NCI-H2029 (cell line): ENCODE measurements at regions not wholly inside any gene's neighbourhood (a gene's known extent, or its start where the extent isn't known, plus 50 kb on each side); places are given as distances from the start of the nearest gene placed in this dataset.
A peak's percentile ranks its signal among the peaks of the same experiment; 100 is the strongest.
"Not testable (repeated sequence)": the region's sequence is repeated elsewhere in the genome, so short reads cannot be mapped to it uniquely, and the experiment has no call there.

Source experiments
- DNase-seq: peaks from one replicate; lab custom pipeline; 2025; lab: John Stamatoyannopoulos, UW

DNA sequence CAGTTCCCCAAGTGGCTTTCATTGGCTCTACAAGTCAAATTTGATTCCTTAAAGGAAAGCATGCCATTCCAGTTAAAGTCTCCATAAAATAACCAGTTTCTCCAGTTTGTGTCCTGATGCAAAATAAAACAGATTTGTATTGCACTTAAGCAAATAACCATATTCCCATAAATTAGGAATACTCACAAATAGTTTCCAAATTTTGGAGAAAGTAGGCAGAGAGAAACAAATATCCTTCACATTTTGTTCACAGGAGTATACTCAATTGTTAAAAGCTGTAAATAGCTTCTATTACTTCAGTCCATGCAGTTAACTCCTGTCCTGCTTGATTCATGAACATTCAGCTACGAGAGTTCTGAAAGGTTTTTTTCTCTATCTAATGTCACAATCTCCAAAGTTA, 281.4 kb upstream of the RGS17 start:
- no peak for DNase-seq

DNA sequence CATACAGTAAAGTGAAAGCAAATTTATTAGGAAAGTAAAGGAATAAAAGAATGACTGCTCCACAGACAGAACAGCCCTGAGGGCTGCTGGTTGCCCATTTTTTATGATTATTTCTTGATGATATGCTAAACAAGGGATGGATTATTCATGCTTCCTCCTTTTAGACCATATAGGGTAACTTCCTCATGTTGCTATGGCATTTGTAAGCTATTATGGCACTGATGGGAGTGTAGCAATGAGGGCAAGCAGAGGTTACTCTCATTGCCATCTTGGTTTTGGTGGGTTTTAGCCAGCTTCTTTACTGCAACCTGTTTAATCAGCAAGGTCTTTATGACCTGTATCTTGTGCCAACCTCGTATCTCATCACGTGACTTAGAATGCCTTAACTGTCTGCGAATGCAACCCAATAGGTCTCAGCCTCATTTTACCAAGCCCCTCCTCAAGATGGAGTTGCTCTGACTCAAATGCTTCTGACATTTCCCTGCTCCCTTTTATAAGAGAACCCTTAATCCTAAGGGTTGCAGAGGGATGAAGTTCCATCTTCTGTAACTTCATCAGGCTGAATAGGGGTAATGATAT, 280.1 kb upstream of the RGS17 start:
- no peak for DNase-seq

GRCh38 chr6:153405931-153406330, 274.8 kb upstream of the RGS17 start:
- DNase-seq: no peak

- no peak for DNase-seq
Observed at GRCh38 chr6:153401751-153402150, 270.7 kb upstream of the RGS17 start.

- DNase-seq: no peak
Observed at GRCh38 chr6:153392156-153392555, 261.1 kb upstream of the RGS17 start.

DNA sequence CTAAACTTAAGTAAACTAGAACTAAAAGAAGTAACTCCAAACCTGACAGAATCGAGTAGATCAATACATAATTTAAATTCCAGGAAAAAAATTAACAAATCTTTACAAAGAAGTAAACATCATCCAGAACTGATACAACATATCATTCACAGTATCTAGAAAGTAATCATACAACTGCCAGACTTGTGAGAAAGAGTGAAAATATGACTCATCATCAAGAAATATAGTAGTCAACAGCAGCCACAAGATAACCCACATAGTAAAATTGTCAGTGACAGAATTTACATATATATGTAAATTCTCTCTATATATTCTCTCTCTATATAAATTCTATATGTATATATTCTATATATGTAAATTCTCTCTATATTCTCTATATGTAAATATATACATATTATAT, 242.8 kb upstream of the RGS17 start:
- no peak for DNase-seq

GRCh38 chr6:153368131-153368530, 237.0 kb upstream of the RGS17 start:
- DNase-seq: no peak

DNA sequence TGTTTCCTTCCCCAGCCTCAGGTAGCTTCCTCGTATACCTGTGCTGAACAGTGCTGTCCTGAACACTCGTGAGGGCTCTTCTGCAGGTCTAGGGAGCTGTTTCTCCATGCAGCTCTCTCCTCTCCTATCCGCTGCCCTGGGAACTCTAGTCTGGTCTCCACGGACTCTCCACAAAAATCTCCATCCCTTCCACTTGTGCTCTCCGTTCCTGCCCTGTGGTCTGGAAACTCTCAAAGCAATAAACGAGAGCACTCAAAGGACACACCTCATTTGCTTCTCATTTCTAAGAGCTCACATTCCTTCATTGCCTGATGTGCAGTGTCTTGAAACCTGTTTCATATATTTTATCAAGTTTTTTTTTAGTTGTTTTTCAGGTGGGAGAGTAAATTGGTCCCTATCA, 235.9 kb upstream of the RGS17 start:
- DNase-seq: no peak

DNA sequence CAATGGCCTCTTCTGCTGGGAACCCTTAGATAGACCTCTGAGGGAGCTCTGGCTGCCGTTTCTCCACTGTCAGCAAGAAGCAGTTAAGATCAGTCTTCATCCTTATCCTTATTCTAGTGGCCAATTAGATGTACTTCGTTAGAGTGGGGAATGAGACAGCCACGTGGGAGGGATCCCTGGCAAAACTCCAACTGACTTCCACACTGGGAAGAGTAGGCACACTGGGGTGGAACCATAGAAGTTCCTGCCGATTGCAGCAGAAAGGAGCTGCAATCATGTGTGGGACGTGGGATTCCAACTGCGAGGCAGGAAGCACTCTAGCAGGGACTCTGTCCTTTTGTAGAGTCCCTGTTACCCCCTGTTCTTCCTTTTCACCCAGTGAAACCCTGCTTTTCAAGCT, 226.3 kb upstream of the RGS17 start:
- DNase-seq: no peak

GRCh38 chr6:153340568-153340967, 209.5 kb upstream of the RGS17 start:
- DNase-seq: no peak

- DNase-seq: no peak
Observed at GRCh38 chr6:153334121-153334520, 203.0 kb upstream of the RGS17 start.

DNA sequence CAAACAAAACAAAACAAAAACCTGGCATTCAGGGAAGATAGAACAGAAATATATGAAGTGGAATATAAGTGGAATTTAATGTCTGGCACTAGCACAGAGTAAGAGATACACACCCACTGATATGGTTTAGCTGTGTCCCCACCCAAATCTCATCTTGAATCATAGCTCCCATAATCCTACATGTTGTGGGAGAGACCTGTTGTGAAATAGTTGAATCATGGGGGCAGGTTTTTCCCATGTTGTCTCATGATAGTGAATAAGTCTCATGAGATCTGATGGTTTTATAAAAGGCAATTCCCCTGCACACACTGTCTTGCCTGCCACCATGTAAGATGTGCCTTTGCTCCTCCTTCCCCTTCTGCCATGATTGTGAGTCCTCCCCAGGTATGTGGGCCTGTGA, 200.1 kb upstream of the RGS17 start:
- DNase-seq: not testable (repeated sequence)

DNA sequence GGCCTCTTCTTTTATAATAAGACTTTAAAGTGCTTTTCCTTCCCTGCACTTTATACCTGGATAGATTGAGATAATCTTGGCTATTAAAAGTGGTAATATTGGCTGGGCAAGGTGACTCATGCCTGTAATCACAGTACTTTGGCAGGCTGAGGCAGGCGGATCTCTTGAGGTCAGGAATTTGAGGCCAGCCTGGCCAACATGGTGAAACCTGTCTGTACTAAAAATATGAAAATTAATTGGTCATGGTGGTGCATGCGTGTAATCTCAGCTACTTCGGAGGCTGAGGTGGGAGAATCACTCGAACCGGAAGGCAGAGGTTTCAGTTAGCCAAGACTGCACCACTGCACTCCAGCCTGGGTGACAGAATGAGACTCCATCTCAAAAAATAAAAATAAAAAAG, 197.1 kb upstream of the RGS17 start:
- no peak for DNase-seq

- DNase-seq: no peak
Observed at GRCh38 chr6:153325661-153326060, 194.6 kb upstream of the RGS17 start.

GRCh38 chr6:153312634-153313033, 181.6 kb upstream of the RGS17 start:
- peak; percentile 76 for DNase-seq

DNA sequence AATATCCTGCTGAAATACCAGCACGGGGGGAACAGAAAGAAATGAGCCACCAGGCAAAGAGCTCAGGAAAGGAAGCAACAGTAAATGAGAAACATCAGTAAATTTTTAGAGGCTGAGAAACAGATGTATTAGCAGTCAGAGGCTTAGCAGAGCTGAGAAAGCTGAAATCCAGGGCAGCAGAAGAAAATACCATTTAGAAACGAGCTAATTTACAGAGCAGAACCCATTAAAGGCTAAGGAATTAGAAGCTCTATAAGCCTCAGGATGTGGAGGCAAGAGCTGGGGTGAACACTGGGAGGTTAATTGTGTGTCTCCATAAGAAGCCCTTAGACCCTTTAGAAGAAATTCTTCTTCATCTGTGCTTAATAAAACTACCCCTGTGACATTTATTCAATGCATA, 178.6 kb upstream of the RGS17 start:
- no peak for DNase-seq

GRCh38 chr6:153302133-153302532, 171.1 kb upstream of the RGS17 start:
- no peak for DNase-seq

GRCh38 chr6:153301602-153302001, 170.5 kb upstream of the RGS17 start:
- DNase-seq: no peak

GRCh38 chr6:153282456-153282855, 151.4 kb upstream of the RGS17 start:
- DNase-seq: not testable (repeated sequence)

DNA sequence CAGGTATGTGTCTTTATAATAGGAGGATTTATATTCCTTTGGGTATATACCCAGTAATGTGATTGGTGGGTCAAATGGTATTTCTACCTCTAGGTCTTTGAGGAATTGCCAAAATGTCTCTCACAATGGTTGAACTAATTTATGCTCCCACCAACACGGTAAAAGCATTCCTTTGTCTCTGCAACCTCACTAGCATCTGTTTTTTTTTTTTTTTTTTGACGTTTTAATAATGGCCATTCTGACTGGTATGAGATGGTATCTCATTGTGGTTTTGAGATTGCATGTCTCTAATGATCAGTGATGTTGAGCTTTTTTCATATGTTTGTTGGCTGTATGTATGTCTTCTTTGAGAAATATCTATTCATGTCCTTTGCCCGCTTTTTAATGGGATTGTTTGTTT, 144.9 kb upstream of the RGS17 start:
- DNase-seq: no peak

DNA sequence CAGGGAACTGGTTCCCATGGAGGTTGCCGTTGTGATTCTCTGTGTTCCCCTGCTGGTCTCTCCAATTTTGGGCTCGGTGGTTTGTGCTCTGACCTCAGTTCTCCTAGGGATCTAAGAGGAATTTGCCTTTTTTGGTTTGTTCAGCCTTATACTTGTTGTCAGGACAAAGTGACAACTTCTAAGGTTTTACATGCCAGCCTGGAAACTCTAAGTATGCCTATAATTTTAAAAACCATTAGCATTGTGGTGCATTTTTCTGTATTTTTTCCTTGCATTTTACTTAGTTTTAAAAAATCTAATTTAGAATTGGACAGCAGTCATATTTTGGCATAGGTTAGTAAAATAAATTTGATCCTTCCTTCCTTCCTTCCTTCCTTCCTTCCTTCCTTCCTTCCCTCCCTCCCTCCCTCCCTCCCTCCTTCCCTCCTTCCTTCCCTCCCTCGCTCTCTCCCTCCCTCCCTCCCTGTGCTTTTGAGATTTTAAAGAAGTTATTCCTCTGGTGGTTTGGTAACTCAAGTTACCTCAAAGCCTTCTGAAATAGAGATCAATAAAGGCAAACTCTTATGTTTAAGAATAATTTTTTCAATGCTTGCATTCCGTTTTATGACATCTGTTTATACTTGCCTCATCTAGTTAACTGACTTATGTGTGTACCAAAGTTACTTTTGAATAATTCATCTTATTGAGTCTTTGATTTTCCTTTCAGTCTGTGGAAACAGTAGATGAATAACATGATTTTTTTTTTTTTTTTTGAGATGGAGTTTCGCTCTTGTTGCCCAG, 141.3 kb upstream of the RGS17 start:
- DNase-seq: no peak

DNA sequence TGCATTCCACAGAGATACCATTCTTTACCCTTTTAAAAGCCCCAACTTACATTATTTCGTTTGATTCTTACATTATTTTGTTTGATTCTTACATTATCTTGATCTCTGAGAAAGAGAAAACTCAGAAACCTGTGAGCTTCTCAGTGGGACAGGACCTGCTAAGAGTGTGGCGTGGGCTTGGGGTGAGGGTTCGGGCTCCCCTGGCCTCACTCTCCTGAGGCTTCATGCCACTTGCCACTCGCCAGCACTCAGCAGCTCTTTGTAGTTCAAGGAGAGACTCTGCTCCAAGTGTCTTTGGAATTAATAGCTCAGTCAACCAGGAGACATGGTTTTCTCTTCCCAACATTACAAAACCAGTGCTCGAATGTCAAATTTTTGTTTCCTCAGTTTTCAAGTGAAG, 132.4 kb upstream of the RGS17 start:
- DNase-seq: no peak

DNA sequence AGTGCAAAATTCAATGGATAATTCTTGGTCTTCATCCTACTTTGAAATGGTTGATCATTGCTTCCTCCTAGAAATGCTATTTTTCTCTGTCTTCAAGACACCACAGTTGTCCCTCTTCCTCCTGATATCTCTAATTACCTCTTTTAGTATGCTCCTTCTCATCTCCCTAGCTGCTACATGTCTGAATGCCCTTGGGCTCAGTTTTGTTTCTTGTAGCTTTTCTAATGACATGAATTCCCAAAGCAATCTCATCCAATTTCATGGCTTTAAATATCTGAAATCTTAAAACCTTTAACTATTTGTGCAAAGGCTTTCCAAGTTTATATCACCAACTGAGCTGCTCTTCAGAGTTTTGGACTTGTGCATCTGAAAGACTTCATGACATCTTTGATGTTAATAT, 120.2 kb upstream of the RGS17 start:
- no peak for DNase-seq

GRCh38 chr6:153237670-153238069, 106.6 kb upstream of the RGS17 start:
- DNase-seq: no peak
